ENCODE measurements at regions not wholly inside any gene's neighbourhood (a gene's known extent, or its start where the extent isn't known, plus 50 kb on each side); places are given as distances from the start of the nearest gene placed in this dataset.

DNA sequence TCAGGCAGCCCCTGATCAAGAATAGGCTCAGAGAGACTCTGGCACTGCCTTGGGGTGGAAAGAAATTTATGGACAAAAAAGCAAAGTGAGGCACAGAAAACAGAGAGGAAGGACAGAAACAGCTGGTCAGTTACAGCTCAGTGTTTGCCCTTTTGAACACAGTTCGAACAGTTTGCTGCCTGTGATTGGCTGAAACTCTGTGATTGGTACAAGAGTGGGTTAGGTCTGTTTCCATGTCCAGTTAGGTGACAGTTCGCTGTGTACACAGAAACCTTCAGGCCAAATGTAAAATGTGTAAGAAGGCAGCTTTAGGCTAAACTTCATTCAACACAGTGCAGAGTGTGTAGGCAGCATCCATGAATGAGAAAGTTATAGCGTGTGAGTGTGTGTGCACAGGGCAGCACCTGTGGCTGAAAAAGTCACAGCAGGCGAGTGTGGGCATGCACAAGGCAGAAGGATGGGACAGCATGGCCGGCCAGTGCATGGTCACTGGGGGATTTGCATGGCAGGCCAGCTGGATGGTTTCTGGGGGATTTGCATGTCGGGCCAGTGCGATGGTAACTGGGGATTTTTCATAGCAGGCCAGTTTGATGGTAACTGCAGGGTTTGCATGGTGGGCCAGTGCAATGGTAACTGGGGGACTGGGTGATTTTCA is 75.4 kb upstream of the FRMD1 start:
- no peak for TF ChIP-seq CTCF (IDR thresholded peaks at IDR 0.05)
- TF ChIP-seq POLR2A (IDR thresholded peaks at IDR 0.05), result no peak

Data from testis (tissue), 2 donors.